Cardiac muscle cell (in vitro differentiated cells and primary cell): ENCODE measurements at regions not wholly inside any gene's neighbourhood (a gene's known extent, or its start where the extent isn't known, plus 50 kb on each side); places are given as distances from the start of the nearest gene placed in this dataset.

ENCODE experiments used
- DNase-seq, 2 donors: peaks; one replicate each; pipeline versions ENCODE4 v3.0.0 to v3.0.0-alpha.2; 2010 to 2017; ENCODE audit warnings: low read depth in 1 of 2, low spot score in 1 of 2
- H3K27ac ChIP-seq: fragments of 200-600 bp; sonication (generic); 2 replicates; pipeline ENCODE4 v1.5.1; 2016
- H3K27me3 ChIP-seq: fragments of 200-600 bp; sonication (generic); 2 replicates; pipeline ENCODE4 v1.6.0; 2016; ENCODE audit warnings: control low read depth
- H3K36me3 ChIP-seq: fragments of 200-600 bp; sonication (generic); 2 replicates; pipeline ENCODE4 v1.5.1; 2016; ENCODE audit warnings: control low read depth
- H3K4me1 ChIP-seq: fragments of 200-600 bp; sonication (generic); 2 replicates; pipeline ENCODE4 v1.8.1; 2017; ENCODE audit warnings: low read depth, mild to moderate bottlenecking, mixed run types
- H3K4me3 ChIP-seq: fragments of 200-600 bp; sonication (generic); 2 replicates; pipeline ENCODE4 v1.5.1; 2016; ENCODE audit warnings: mild to moderate bottlenecking
- H3K9me3 ChIP-seq: fragments of 200-600 bp; sonication (generic); 2 replicates; pipeline ENCODE4 v1.5.1; 2017; ENCODE audit warnings: low read depth, mild to moderate bottlenecking, control low read depth
- CTCF ChIP-seq: IDR thresholded peaks from 2 replicates; pipeline ENCODE4 v1.5.1; 2012; ENCODE audit warnings: low read depth, mild to moderate bottlenecking, low read length

GRCh38 chr6:22020299-22021003 is 276.4 kb downstream of the PRL start:
- no peak for TF ChIP-seq CTCF
- peaks cover 9% of the 10 kb centered on the region for H3K4me1 ChIP-seq
- H3K27ac ChIP-seq: no peak overlapping the region
- H3K36me3 ChIP-seq: no peaks in the 10 kb centered on the region
- H3K27me3 ChIP-seq: no peaks in the 10 kb centered on the region
- no peak overlapping the region for H3K4me3 ChIP-seq
- DNase-seq: no peak
- no peaks in the 10 kb centered on the region for H3K9me3 ChIP-seq

GRCh38 chr6:22021966-22022365 is 274.9 kb downstream of the PRL start:
- no peaks in the 10 kb centered on the region for H3K27me3 ChIP-seq
- H3K4me1 ChIP-seq: peaks cover 16% of the 10 kb centered on the region
- H3K27ac ChIP-seq: no peak overlapping the region
- no peaks in the 10 kb centered on the region for H3K36me3 ChIP-seq
- H3K9me3 ChIP-seq: no peaks in the 10 kb centered on the region
- H3K4me3 ChIP-seq: no peak overlapping the region
- TF ChIP-seq CTCF: no peak
- no peak for DNase-seq

GRCh38 chr6:22023937-22024336 is 272.9 kb downstream of the PRL start:
- peaks cover 17% of the 10 kb centered on the region for H3K4me1 ChIP-seq
- no peaks in the 10 kb centered on the region for H3K36me3 ChIP-seq
- TF ChIP-seq CTCF: no peak
- H3K9me3 ChIP-seq: no peaks in the 10 kb centered on the region
- H3K27me3 ChIP-seq: no peaks in the 10 kb centered on the region
- H3K27ac ChIP-seq: peak overlapping the region; percentile 25
- no peak overlapping the region for H3K4me3 ChIP-seq
- DNase-seq: no peak

GRCh38 chr6:22024973-22025467 is 271.8 kb downstream of the PRL start:
- Histone ChIP-seq H3K27ac (no peak overlapping the region), H3K4me1 (peaks cover 24% of the 10 kb centered on the region), H3K9me3 (no peaks in the 10 kb centered on the region), H3K4me3 (no peak overlapping the region), H3K36me3 (no peaks in the 10 kb centered on the region), H3K27me3 (no peaks in the 10 kb centered on the region)
- no peak for TF ChIP-seq CTCF
- DNase-seq: no peak

GRCh38 chr6:22025468-22026163 is 271.2 kb downstream of the PRL start:
- DNase-seq: peak; percentile 21 to 96
- Histone ChIP-seq H3K27me3 (no peaks in the 10 kb centered on the region), H3K4me3 (no peak overlapping the region), H3K27ac (peak overlapping the region; percentile 18), H3K36me3 (no peaks in the 10 kb centered on the region), H3K4me1 (peaks cover 24% of the 10 kb centered on the region), H3K9me3 (no peaks in the 10 kb centered on the region)
- no peak for TF ChIP-seq CTCF
